SU-DHL-6 (cell line): ENCODE measurements at regions not wholly inside any gene's neighbourhood (a gene's known extent, or its start where the extent isn't known, plus 50 kb on each side); places are given as distances from the start of the nearest gene placed in this dataset.

Experiments
- H2AFZ ChIP-seq: fragments of 200-600 bp; sonication (generic); 2 replicates; pipeline ENCODE4 v1.6.1; 2014; ENCODE audit warnings: low read depth, mild to moderate bottlenecking, moderate library complexity, mixed read lengths, antibody characterized with exemption, low read length; ENCODE audit not compliant: severe bottlenecking
- H3F3A ChIP-seq: fragments of 200-600 bp; shearing (Covaris generic); 2 replicates; pipeline ENCODE4 v1.6.0; 2016; ENCODE audit warnings: antibody characterized with exemption, mild to moderate bottlenecking; ENCODE audit not compliant: insufficient read depth
- H3K27ac ChIP-seq: fragments of 200-600 bp; sonication (generic); 2 replicates; pipeline ENCODE4 v1.5.1; 2016; ENCODE audit warnings: low read depth, mild to moderate bottlenecking, low read length, moderate library complexity, mixed read lengths
- H3K27me3 ChIP-seq: fragments of 200-600 bp; sonication (generic), shearing (Covaris generic); 2 replicates; pipeline ENCODE4 v1.6.0; 2014; ENCODE audit warnings: mild to moderate bottlenecking, low read length
- H3K36me3 ChIP-seq: fragments of 200-600 bp; sonication (generic); 2 replicates; pipeline ENCODE4 v1.6.1; 2014; ENCODE audit warnings: mild to moderate bottlenecking, low read length, mixed read lengths
- H3K4me2 ChIP-seq: fragments of 300-600, 200-600 bp; shearing (Covaris generic), sonication (generic); 2 replicates; pipeline ENCODE4 v1.6.0; 2014; ENCODE audit warnings: low read length, low read depth, mild to moderate bottlenecking; ENCODE audit not compliant: poor library complexity, severe bottlenecking
- H3K4me3 ChIP-seq: fragments of 200-600 bp; sonication (generic); 2 replicates; pipeline ENCODE4 v1.5.1; 2014; ENCODE audit warnings: antibody characterized with exemption, low read length, mild to moderate bottlenecking, mixed read lengths; ENCODE audit not compliant: insufficient read depth, poor library complexity, severe bottlenecking
- H3K79me2 ChIP-seq: fragments of 200-600 bp; sonication (generic); 2 replicates; pipeline ENCODE4 v1.6.1; 2014; ENCODE audit warnings: mild to moderate bottlenecking, low read length, moderate library complexity; ENCODE audit not compliant: insufficient read depth
- H3K9ac ChIP-seq: fragments of 200-600 bp; sonication (generic); 2 replicates; pipeline ENCODE4 v1.7.0; 2014; ENCODE audit warnings: mild to moderate bottlenecking, low read length
- H3K9me2 ChIP-seq: fragments of 200-600 bp; sonication (generic); replicated peaks from 2 replicates; pipeline ENCODE4 v1.6.1; 2014; ENCODE audit warnings: low read length; ENCODE audit not compliant: insufficient read depth
- H3K9me3 ChIP-seq: fragments of 200-600 bp; sonication (generic); 2 replicates; pipeline ENCODE4 v1.6.1; 2014; ENCODE audit warnings: low read length, mixed read lengths; ENCODE audit not compliant: insufficient read depth
- H4K20me1 ChIP-seq: fragments of 200-600 bp; sonication (generic); 2 replicates; pipeline ENCODE4 v1.6.1; 2014; ENCODE audit warnings: low read depth, mild to moderate bottlenecking, antibody characterized with exemption, low read length, moderate library complexity, mixed read lengths
- EZH2phosphoT487 ChIP-seq: fragments of 200-600 bp; sonication (generic), shearing (Covaris generic); conservative IDR thresholded peaks from 2 replicates; pipeline ENCODE4 v1.6.1; 2018; ENCODE audit warnings: mild to moderate bottlenecking, antibody characterized with exemption, low read length, moderate library complexity, mixed read lengths
- TF ChIP-seq, protein P1 (sequence below): fragments of 200-600 bp; sonication (generic); IDR thresholded peaks from one replicate; pipeline ENCODE4 v1.5.1; 2017; ENCODE audit warnings: antibody characterized with exemption, mild to moderate bottlenecking, low read length, moderate library complexity; ENCODE audit not compliant: insufficient read depth, poor library complexity, severe bottlenecking

- Histone ChIP-seq H4K20me1 (no peaks in the 10 kb centered on the region), H3K9ac (no peak overlapping the region), H3K4me2 (no peak overlapping the region), H3K4me3 (no peak overlapping the region), H3K9me3 (no peaks in the 10 kb centered on the region), H3K27ac (no peak overlapping the region), H3K79me2 (no peaks in the 10 kb centered on the region), H3K9me2 (no peaks in the 10 kb centered on the region), H3K36me3 (no peaks in the 10 kb centered on the region), H2AFZ (no peak overlapping the region), H3K27me3 (no peaks in the 10 kb centered on the region), H3F3A (no peaks in the 10 kb centered on the region)
- no peak for TF ChIP-seq EZH2phosphoT487
- TF ChIP-seq, protein P1, sequence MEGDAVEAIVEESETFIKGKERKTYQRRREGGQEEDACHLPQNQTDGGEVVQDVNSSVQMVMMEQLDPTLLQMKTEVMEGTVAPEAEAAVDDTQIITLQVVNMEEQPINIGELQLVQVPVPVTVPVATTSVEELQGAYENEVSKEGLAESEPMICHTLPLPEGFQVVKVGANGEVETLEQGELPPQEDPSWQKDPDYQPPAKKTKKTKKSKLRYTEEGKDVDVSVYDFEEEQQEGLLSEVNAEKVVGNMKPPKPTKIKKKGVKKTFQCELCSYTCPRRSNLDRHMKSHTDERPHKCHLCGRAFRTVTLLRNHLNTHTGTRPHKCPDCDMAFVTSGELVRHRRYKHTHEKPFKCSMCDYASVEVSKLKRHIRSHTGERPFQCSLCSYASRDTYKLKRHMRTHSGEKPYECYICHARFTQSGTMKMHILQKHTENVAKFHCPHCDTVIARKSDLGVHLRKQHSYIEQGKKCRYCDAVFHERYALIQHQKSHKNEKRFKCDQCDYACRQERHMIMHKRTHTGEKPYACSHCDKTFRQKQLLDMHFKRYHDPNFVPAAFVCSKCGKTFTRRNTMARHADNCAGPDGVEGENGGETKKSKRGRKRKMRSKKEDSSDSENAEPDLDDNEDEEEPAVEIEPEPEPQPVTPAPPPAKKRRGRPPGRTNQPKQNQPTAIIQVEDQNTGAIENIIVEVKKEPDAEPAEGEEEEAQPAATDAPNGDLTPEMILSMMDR = no peak
These were observed 178.9 kb upstream of the MGAT4C start for GRCh38 chr12:86435053-86435452.

- H3K36me3 ChIP-seq = no peaks in the 10 kb centered on the region
- H3F3A ChIP-seq = no peaks in the 10 kb centered on the region
- H3K9me3 ChIP-seq = no peaks in the 10 kb centered on the region
- H3K4me2 ChIP-seq = no peak overlapping the region
- no peaks in the 10 kb centered on the region for H3K9me2 ChIP-seq
- TF ChIP-seq, protein P1 = no peak
- TF ChIP-seq EZH2phosphoT487 = no peak
- no peaks in the 10 kb centered on the region for H3K79me2 ChIP-seq
- H3K4me3 ChIP-seq = no peak overlapping the region
- no peaks in the 10 kb centered on the region for H4K20me1 ChIP-seq
- no peak overlapping the region for H3K9ac ChIP-seq
- H3K27ac ChIP-seq = no peak overlapping the region
- no peaks in the 10 kb centered on the region for H3K27me3 ChIP-seq
- no peak overlapping the region for H2AFZ ChIP-seq
These were observed 173.6 kb upstream of the MGAT4C start for GRCh38 chr12:86429824-86430223.

- Histone ChIP-seq H3F3A (no peaks in the 10 kb centered on the region), H3K9me3 (no peaks in the 10 kb centered on the region), H3K4me2 (no peak overlapping the region), H2AFZ (no peak overlapping the region), H3K9ac (no peak overlapping the region), H3K27ac (no peak overlapping the region), H3K9me2 (no peaks in the 10 kb centered on the region), H3K4me3 (no peak overlapping the region), H3K27me3 (no peaks in the 10 kb centered on the region), H4K20me1 (no peaks in the 10 kb centered on the region), H3K79me2 (no peaks in the 10 kb centered on the region), H3K36me3 (no peaks in the 10 kb centered on the region)
- TF ChIP-seq EZH2phosphoT487 = no peak
- TF ChIP-seq, protein P1 = no peak
These were observed 165.1 kb upstream of the MGAT4C start for GRCh38 chr12:86421333-86421732.
